Psoas muscle (tissue), 7 donors: ENCODE measurements at regions not wholly inside any gene's neighbourhood (a gene's known extent, or its start where the extent isn't known, plus 50 kb on each side); places are given as distances from the start of the nearest gene placed in this dataset.

Source experiments
- ATAC-seq, 4 donors: fragments of 200-7000 bp; cut with Tn5 transposase; one replicate each; pipeline ENCODE4 v1.9.1; 2020; ENCODE audit warnings: moderate library complexity in 3 of 4, mild to moderate bottlenecking in 2 of 4
- DNase-seq, 2 donors: peaks; one replicate each; pipeline ENCODE4 v3.0.0-alpha.2; 2020
- H3K27ac ChIP-seq: fragments of 200-600 bp; one replicate; pipeline ENCODE4 v1.8.0; 2022
- H3K27me3 ChIP-seq, 3 donors: fragments of 200-600 bp in 1 of 3; one replicate each; pipeline versions ENCODE4 v1.6.1 to v1.8.0; 2013 to 2022; ENCODE audit warnings: low read length in 2 of 3, mild to moderate bottlenecking in 2 of 3, moderate library complexity in 1 of 3; ENCODE audit not compliant: insufficient read depth in 3 of 3
- H3K36me3 ChIP-seq, 2 donors: fragments of 200-600 bp in 1 of 2; one replicate each; pipeline versions ENCODE4 v1.6.1 to v1.8.0; 2013 to 2022; ENCODE audit warnings: low read depth in 1 of 2, mild to moderate bottlenecking in 1 of 2, moderate library complexity in 1 of 2; ENCODE audit not compliant: insufficient read depth in 1 of 2
- H3K4me1 ChIP-seq: fragments of 200-600 bp; one replicate; pipeline ENCODE4 v1.8.0; 2022
- H3K4me3 ChIP-seq: fragments of 200-600 bp; one replicate; pipeline ENCODE4 v1.8.0; 2022; ENCODE audit warnings: mild to moderate bottlenecking
- H3K9me3 ChIP-seq: fragments of 200-600 bp; one replicate; pipeline ENCODE4 v1.8.0; 2022
- WGBS, 3 donors: extraction: QIAGEN DNeasy Blood & Tissue Kit; methylation state at CpG; one replicate each; pipeline versions ENCODE4 v1.1.6 to v1.1.7; 2013; 5-methylcytosine and 5-hydroxymethylcytosine counted together
- intact Hi-C, 2 donors: fragments of 100-400 bp; cut with DNase I; formaldehyde crosslinking; loops; one replicate each; pipeline versions ENCODE4 v1.11.0 to v1.14.2; 2022
- TF ChIP-seq, protein P1 (sequence below): fragments of 200-600 bp; IDR thresholded peaks from one replicate; pipeline ENCODE4 v1.8.0; 2022; ENCODE audit warnings: antibody characterized with exemption
- donor health status: healthy with polysubstance abuse.
- donor health status: DM: no; HTN: no; CAD: no; lungs with moderate emphysema.
- donor health status: Bipolar disorder and iron deficiency.
- donor health status: healthy.
- donor health status: DM: yes; HTN: yes; CAD: no.
- donor health status: DM: no; HTN: no; CAD: no.
- donor health status: DM: yes; HTN: yes; CAD: no.

DNA sequence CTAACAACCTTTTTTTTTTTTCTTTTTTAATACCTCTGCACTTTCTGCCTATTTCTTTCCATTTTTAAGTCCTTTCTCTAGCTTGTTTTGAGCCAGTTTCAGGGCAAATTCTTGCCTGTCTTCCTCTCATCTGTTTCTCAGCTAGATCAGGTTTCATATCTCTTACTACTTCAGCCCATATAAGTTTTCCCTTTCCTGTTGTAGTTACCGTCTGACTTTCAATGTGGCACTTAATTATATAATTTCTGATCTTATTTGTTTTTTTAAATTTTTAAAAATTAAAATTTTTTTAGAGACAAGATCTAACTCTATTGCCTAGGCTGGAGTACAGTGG is 104.7 kb upstream of the ELL2 start:
- Histone ChIP-seq H3K36me3 (no peaks in the 10 kb centered on the region), H3K4me1 (no peaks in the 10 kb centered on the region), H3K4me3 (no peak overlapping the region), H3K27me3 (no peaks in the 10 kb centered on the region), H3K27ac (no peak overlapping the region), H3K9me3 (no peaks in the 10 kb centered on the region)
- DNase-seq (no peak), ATAC-seq (no peak)
- whole genome bisulfite sequencing, 3 donors: 20 to 41% (median 23%) methylated on average over 1 of the region's 1 CpG
- TF ChIP-seq, protein P1, sequence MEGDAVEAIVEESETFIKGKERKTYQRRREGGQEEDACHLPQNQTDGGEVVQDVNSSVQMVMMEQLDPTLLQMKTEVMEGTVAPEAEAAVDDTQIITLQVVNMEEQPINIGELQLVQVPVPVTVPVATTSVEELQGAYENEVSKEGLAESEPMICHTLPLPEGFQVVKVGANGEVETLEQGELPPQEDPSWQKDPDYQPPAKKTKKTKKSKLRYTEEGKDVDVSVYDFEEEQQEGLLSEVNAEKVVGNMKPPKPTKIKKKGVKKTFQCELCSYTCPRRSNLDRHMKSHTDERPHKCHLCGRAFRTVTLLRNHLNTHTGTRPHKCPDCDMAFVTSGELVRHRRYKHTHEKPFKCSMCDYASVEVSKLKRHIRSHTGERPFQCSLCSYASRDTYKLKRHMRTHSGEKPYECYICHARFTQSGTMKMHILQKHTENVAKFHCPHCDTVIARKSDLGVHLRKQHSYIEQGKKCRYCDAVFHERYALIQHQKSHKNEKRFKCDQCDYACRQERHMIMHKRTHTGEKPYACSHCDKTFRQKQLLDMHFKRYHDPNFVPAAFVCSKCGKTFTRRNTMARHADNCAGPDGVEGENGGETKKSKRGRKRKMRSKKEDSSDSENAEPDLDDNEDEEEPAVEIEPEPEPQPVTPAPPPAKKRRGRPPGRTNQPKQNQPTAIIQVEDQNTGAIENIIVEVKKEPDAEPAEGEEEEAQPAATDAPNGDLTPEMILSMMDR: no peak
- intact Hi-C loops: no loop called here

DNA sequence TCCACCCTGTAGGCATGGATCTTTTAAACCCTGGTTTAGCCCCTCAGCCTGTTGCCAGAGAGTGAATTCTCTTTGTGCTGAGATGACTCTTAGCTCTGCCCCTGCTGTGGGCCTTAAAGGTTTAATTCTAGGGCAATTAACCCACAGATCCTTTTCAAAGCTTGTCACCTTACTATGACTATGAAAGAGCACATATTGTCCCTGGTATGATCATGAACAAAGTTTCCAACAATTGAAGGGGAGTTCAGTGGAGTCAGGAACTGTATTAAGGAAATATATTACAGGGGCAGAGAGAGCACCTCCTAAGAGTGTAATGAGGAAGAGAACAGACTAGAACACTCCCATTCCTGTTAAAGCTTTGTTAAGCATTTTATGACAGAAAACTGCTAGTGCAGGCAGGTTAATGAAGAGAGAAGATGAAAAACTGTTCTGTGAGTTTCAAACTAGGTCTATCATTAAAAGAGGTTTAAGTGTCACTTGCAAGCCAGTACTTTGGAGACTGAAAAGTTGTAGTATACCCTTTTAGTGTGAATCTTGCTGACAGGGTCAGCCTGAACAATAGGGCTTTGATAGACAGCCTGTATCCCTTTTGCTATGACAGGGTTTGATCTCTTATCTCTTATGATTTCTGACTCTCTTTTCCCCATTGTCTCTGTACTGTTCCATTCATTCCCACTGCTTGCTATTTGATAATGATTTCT is 104.2 kb upstream of the ELL2 start:
- intact Hi-C loops: no loop called here
- H3K36me3 ChIP-seq: no peaks in the 10 kb centered on the region
- H3K27ac ChIP-seq: no peak overlapping the region
- H3K27me3 ChIP-seq: no peaks in the 10 kb centered on the region
- DNase-seq (no peak), ATAC-seq (no peak)
- TF ChIP-seq, protein P1: no peak
- no peak overlapping the region for H3K4me3 ChIP-seq
- H3K9me3 ChIP-seq: no peaks in the 10 kb centered on the region
- no peaks in the 10 kb centered on the region for H3K4me1 ChIP-seq

DNA sequence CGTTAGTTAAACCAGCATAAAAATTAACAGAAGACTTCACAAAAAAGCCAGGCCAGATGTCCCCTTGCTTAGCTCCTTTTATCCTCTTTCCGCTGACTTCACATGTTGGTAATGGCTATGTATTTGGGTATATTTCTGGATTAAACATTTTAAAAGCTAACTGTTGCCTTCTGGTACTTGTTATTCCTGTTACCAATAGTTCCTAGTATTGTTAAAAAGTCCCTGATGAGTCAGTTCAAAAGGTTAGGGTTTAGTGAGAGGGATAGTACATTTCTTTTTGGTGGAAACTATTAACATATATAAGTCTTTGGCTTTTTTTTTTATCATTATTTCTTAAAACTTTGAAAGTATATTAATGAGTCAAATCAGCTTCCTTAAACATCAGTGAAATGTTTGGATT is 103.2 kb upstream of the ELL2 start:
- no peaks in the 10 kb centered on the region for H3K27me3 ChIP-seq
- WGBS, 3 donors: 89 to 91% (median 90%) methylated on average over 2 of the region's 2 CpGs
- intact Hi-C loops: no loop called here

DNA sequence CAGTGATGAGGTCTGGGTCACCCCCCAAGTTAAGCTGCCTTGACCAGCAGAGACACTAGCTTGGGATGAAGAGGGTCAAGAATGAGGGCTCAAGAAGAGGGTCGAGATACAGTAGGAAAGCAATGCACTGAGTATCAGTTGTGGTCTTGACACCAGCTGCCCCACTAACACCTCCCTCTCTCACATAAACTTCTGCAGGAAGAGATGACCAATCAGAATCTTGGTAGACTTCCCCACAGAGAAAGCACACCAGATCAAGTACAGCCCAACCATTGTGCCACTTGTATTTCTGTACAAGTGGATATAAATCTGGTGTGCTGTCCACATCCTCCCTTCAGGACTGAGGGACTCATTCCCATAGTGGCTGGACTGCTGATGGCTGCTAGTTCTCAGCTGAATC is 101.2 kb upstream of the ELL2 start:
- no peaks in the 10 kb centered on the region for H3K27me3 ChIP-seq
- DNase-seq (no peak), ATAC-seq (no peak)
- no peaks in the 10 kb centered on the region for H3K4me1 ChIP-seq
- H3K27ac ChIP-seq: no peak overlapping the region
- H3K9me3 ChIP-seq: no peaks in the 10 kb centered on the region
- TF ChIP-seq, protein P1: no peak
- H3K4me3 ChIP-seq: no peak overlapping the region
- WGBS, 3 donors: 90 to 100% (median 94%) methylated on average over 1 of the region's 1 CpG
- intact Hi-C loops: no loop called here
- H3K36me3 ChIP-seq: no peaks in the 10 kb centered on the region

More for the DNA sequence above, 103.2 kb upstream of the ELL2 start:
- H3K9me3 ChIP-seq: no peaks in the 10 kb centered on the region
- no peak overlapping the region for H3K4me3 ChIP-seq
- no peaks in the 10 kb centered on the region for H3K4me1 ChIP-seq
- no peak for ATAC-seq
- DNase-seq: no peak
- TF ChIP-seq, protein P1: no peak
- no peaks in the 10 kb centered on the region for H3K36me3 ChIP-seq
- no peak overlapping the region for H3K27ac ChIP-seq

GRCh38 chr5:96058084-96058483 is 96.4 kb upstream of the ELL2 start:
- no peak overlapping the region for H3K27ac ChIP-seq
- H3K36me3 ChIP-seq: no peaks in the 10 kb centered on the region
- ATAC-seq (no peak), DNase-seq (no peak)
- H3K9me3 ChIP-seq: no peaks in the 10 kb centered on the region
- TF ChIP-seq, protein P1: no peak
- intact Hi-C loops: no loop called here
- no peak overlapping the region for H3K4me3 ChIP-seq
- H3K27me3 ChIP-seq: no peaks in the 10 kb centered on the region
- peaks cover 8% of the 10 kb centered on the region for H3K4me1 ChIP-seq
